ENCODE measurements at regions not wholly inside any gene's neighbourhood (a gene's known extent, or its start where the extent isn't known, plus 50 kb on each side); places are given as distances from the start of the nearest gene placed in this dataset.

GRCh38 chr13:67314405-67314804 is 84.3 kb upstream of the PCDH9 start:
- TF ChIP-seq CTCF (IDR thresholded peaks at IDR 0.05), result no peak
- no peak for TF ChIP-seq POLR2AphosphoS5 (IDR thresholded peaks at IDR 0.05)
